ENCODE measurements at regions not wholly inside any gene's neighbourhood (a gene's known extent, or its start where the extent isn't known, plus 50 kb on each side); places are given as distances from the start of the nearest gene placed in this dataset.
"Not testable (repeated sequence)": the region's sequence is repeated elsewhere in the genome, so short reads cannot be mapped to it uniquely, and the experiment has no call there.

GRCh38 chr3:21898316-21898715 is 147.3 kb upstream of the ZNF385D start:
- DNase-seq: no peak

GRCh38 chr3:21901484-21901883 is 150.5 kb upstream of the ZNF385D start:
- DNase-seq: no peak

GRCh38 chr3:21902956-21903355 is 151.9 kb upstream of the ZNF385D start:
- no peak for DNase-seq

GRCh38 chr3:21909096-21909495 is 158.1 kb upstream of the ZNF385D start:
- DNase-seq: no peak

- no peak for DNase-seq
Observed at GRCh38 chr3:21912711-21913110, 161.7 kb upstream of the ZNF385D start.

- no peak for DNase-seq
Observed at GRCh38 chr3:21913791-21914190, 162.8 kb upstream of the ZNF385D start.

GRCh38 chr3:21914451-21914850 is 163.4 kb upstream of the ZNF385D start:
- DNase-seq: no peak

GRCh38 chr3:21919383-21919782 is 168.4 kb upstream of the ZNF385D start:
- no peak for DNase-seq

GRCh38 chr3:21920421-21920861 is 169.4 kb upstream of the ZNF385D start:
- DNase-seq: no peak

- DNase-seq: not testable (repeated sequence)
Observed at GRCh38 chr3:21923156-21923555, 172.1 kb upstream of the ZNF385D start.

GRCh38 chr3:21927261-21927660 is 176.3 kb upstream of the ZNF385D start:
- no peak for DNase-seq

- no peak for DNase-seq
Observed at GRCh38 chr3:21934591-21934990, 183.6 kb upstream of the ZNF385D start.

- DNase-seq: no peak
Observed at GRCh38 chr3:21936207-21936606, 185.2 kb upstream of the ZNF385D start.

- DNase-seq: no peak
Observed at GRCh38 chr3:21938267-21938681, 187.3 kb upstream of the ZNF385D start.

- no peak for DNase-seq
Observed at GRCh38 chr3:21942328-21942727, 191.3 kb upstream of the ZNF385D start.

- DNase-seq: no peak
Observed at GRCh38 chr3:21944251-21944650, 193.2 kb upstream of the ZNF385D start.

- no peak for DNase-seq
Observed at GRCh38 chr3:21952856-21953255, 201.8 kb upstream of the ZNF385D start.

- DNase-seq: no peak
Observed at GRCh38 chr3:21954709-21955108, 203.7 kb upstream of the ZNF385D start.

- no peak for DNase-seq
Observed at GRCh38 chr3:21955406-21955805, 204.4 kb upstream of the ZNF385D start.

GRCh38 chr3:21960033-21960432 is 209.0 kb upstream of the ZNF385D start:
- no peak for DNase-seq

GRCh38 chr3:21962456-21962855 is 211.4 kb upstream of the ZNF385D start:
- no peak for DNase-seq

- not testable (repeated sequence) for DNase-seq
Observed at GRCh38 chr3:21966457-21966856, 215.4 kb upstream of the ZNF385D start.

- DNase-seq: no peak
Observed at GRCh38 chr3:21979706-21980105, 228.7 kb upstream of the ZNF385D start.

GRCh38 chr3:21989341-21990042 is 238.5 kb upstream of the ZNF385D start:
- no peak for DNase-seq

GRCh38 chr3:21991061-21991460 is 240.1 kb upstream of the ZNF385D start:
- DNase-seq: no peak
